ENCODE measurements at regions not wholly inside any gene's neighbourhood (a gene's known extent, or its start where the extent isn't known, plus 50 kb on each side); places are given as distances from the start of the nearest gene placed in this dataset.
"Not testable (repeated sequence)": the region's sequence is repeated elsewhere in the genome, so short reads cannot be mapped to it uniquely, and the experiment has no call there.

GRCh38 chr2:3899536-3900155 lies 196.3 kb downstream of the DCDC2C start:
- DNase-seq (ENCODE audit: extremely low read depth, low read depth, low spot score): no peak

GRCh38 chr2:3902131-3902530 lies 198.8 kb downstream of the DCDC2C start:
- no peak for DNase-seq (ENCODE audit: extremely low read depth, low read depth, low spot score)

- no peak for DNase-seq (ENCODE audit: extremely low read depth, low read depth, low spot score)
Measured at GRCh38 chr2:3904061-3904460, 200.7 kb downstream of the DCDC2C start.

- not testable (repeated sequence) for DNase-seq (ENCODE audit: extremely low read depth, low read depth, low spot score)
Measured at GRCh38 chr2:3908498-3908897, 205.1 kb downstream of the DCDC2C start.

- DNase-seq (ENCODE audit: extremely low read depth, low read depth, low spot score): no peak
Measured at GRCh38 chr2:3911882-3912455, 208.6 kb downstream of the DCDC2C start.

GRCh38 chr2:3913166-3913565 lies 209.8 kb downstream of the DCDC2C start:
- peak; percentile 9 for DNase-seq (ENCODE audit: extremely low read depth, low read depth, low spot score)

GRCh38 chr2:3914241-3914640 lies 210.9 kb downstream of the DCDC2C start:
- no peak for DNase-seq (ENCODE audit: extremely low read depth, low read depth, low spot score)

GRCh38 chr2:3927031-3927430 lies 223.7 kb downstream of the DCDC2C start:
- no peak for DNase-seq (ENCODE audit: extremely low read depth, low read depth, low spot score)

- DNase-seq (ENCODE audit: extremely low read depth, low read depth, low spot score): no peak
Measured at GRCh38 chr2:3929374-3929773, 226.0 kb downstream of the DCDC2C start.

GRCh38 chr2:3930246-3930645 lies 226.9 kb downstream of the DCDC2C start:
- DNase-seq (ENCODE audit: extremely low read depth, low read depth, low spot score): no peak

GRCh38 chr2:3940661-3941060 lies 237.3 kb downstream of the DCDC2C start:
- DNase-seq (ENCODE audit: extremely low read depth, low read depth, low spot score): no peak

GRCh38 chr2:3942841-3943240 lies 239.5 kb downstream of the DCDC2C start:
- DNase-seq (ENCODE audit: extremely low read depth, low read depth, low spot score): no peak

GRCh38 chr2:3944071-3944470 lies 240.7 kb downstream of the DCDC2C start:
- no peak for DNase-seq (ENCODE audit: extremely low read depth, low read depth, low spot score)

- DNase-seq (ENCODE audit: extremely low read depth, low read depth, low spot score): no peak
Measured at GRCh38 chr2:3944841-3945240, 241.5 kb downstream of the DCDC2C start.

- no peak for DNase-seq (ENCODE audit: extremely low read depth, low read depth, low spot score)
Measured at GRCh38 chr2:3948191-3948590, 244.8 kb downstream of the DCDC2C start.

GRCh38 chr2:3951131-3951954 lies 248.0 kb downstream of the DCDC2C start:
- no peak for DNase-seq (ENCODE audit: extremely low read depth, low read depth, low spot score)

- no peak for DNase-seq (ENCODE audit: extremely low read depth, low read depth, low spot score)
Measured at GRCh38 chr2:3952866-3953516, 249.6 kb downstream of the DCDC2C start.

GRCh38 chr2:3954261-3954660 lies 250.9 kb downstream of the DCDC2C start:
- no peak for DNase-seq (ENCODE audit: extremely low read depth, low read depth, low spot score)

- DNase-seq (ENCODE audit: extremely low read depth, low read depth, low spot score): no peak
Measured at GRCh38 chr2:3956406-3956805, 253.0 kb downstream of the DCDC2C start.

GRCh38 chr2:3956892-3957291 lies 253.5 kb downstream of the DCDC2C start:
- no peak for DNase-seq (ENCODE audit: extremely low read depth, low read depth, low spot score)

- no peak for DNase-seq (ENCODE audit: extremely low read depth, low read depth, low spot score)
Measured at GRCh38 chr2:3958465-3958864, 255.1 kb downstream of the DCDC2C start.

GRCh38 chr2:3958969-3959368 lies 255.6 kb downstream of the DCDC2C start:
- no peak for DNase-seq (ENCODE audit: extremely low read depth, low read depth, low spot score)

All from glomerular endothelial cell (primary cell).